ENCODE measurements at regions not wholly inside any gene's neighbourhood (a gene's known extent, or its start where the extent isn't known, plus 50 kb on each side); places are given as distances from the start of the nearest gene placed in this dataset.

DNA sequence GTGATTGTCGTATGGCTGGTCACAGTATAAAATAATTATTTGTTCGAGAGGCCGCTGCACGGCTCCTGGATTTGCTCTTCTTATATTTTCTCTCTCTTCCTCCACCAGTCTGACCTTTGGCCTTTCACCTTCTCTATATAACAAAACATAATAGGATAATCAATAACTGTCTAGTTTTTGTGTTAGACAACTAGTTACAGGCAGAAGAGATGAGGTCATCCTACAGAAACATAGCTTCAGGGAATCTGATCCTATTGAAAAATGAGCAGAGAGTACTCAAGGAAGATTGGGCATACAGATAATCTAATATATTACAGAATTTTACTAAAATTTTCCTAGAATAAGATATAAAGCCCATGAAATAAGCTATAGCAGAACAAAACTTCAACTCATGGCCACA lies 731.3 kb upstream of the SLC39A10 start:
- 63% methylated on average over 4 of the region's 4 CpGs for WGBS (ENCODE audit: insufficient coverage, insufficient replicate concordance, low lambda C conversion rate, missing lambda C conversion rate)
- Histone ChIP-seq H3K4me1 (ENCODE audit: control insufficient read depth, insufficient read depth, low read length) (no peaks in the 10 kb centered on the region), H3K27me3 (replicated peaks in 1 of 2; ENCODE audit: control insufficient read depth in 2 of 2, insufficient read depth in 2 of 2, low read length in 1 of 2) (no peaks in the 10 kb centered on the region), H3K4me2 (ENCODE audit: control insufficient read depth, insufficient read depth) (no peak overlapping the region), H3K9ac (ENCODE audit: control insufficient read depth, insufficient read depth, low read length) (no peak overlapping the region), H4K20me1 (ENCODE audit: control insufficient read depth, insufficient read depth) (no peaks in the 10 kb centered on the region), H3K9me3 (replicated peaks; ENCODE audit: control insufficient read depth, insufficient read depth, low read length) (no peaks in the 10 kb centered on the region), H3K36me3 (ENCODE audit: control insufficient read depth in 2 of 2, insufficient read depth in 2 of 2, low read length in 1 of 2) (no peaks in the 10 kb centered on the region), H3K4me3 (no peak overlapping the region), H2AFZ (ENCODE audit: control insufficient read depth, low read depth, low read length) (no peak overlapping the region), H3K79me2 (ENCODE audit: control insufficient read depth, insufficient read depth, low read length) (no peaks in the 10 kb centered on the region), H3K27ac (ENCODE audit: control insufficient read depth, insufficient read depth) (no peak overlapping the region)
- ChIA-PET RAD21 (ENCODE audit: unreplicated experiment) (no interaction called here), SMC1A (ENCODE audit: uncharacterized antibody, unreplicated experiment) (interaction anchor here (0.8 to 0.9 kb wide), 2 partner anchors 9 to 37 kb away, joined by 3 read pairs; no protein-coding TSS in a partner anchor), POLR2A (no interaction called here), CTCF (no interaction called here)
- DNase-seq (ENCODE audit: low read depth, low spot score) (no peak), FAIRE-seq (no peak), ATAC-seq (no peak)
- intact Hi-C loops (cut with micrococcal nuclease; ENCODE audit: unreplicated experiment) (no loop called here), in situ Hi-C loops (cut with MboI) (no loop called here)
- no TSS peak for BruUV-seq (replicated peaks)
- TF ChIP-seq RAD21 (IDR thresholded peaks at IDR 0.05; ENCODE audit: insufficient read depth, low read depth, low read length) (no peak), IRF4 (IDR thresholded peaks at IDR 0.05; ENCODE audit: low read depth, low read length) (no peak), EED (IDR thresholded peaks at IDR 0.05; ENCODE audit: low read depth) (no peak), SMARCA5 (IDR thresholded peaks at IDR 0.05) (no peak), FOXK2 (IDR thresholded peaks at IDR 0.05) (no peak), NR2F1 (conservative IDR thresholded peaks at IDR 0.05) (no peak), ZNF24 (IDR thresholded peaks at IDR 0.05) (no peak), NR2C2 (IDR thresholded peaks at IDR 0.05; ENCODE audit: borderline replicate concordance, control insufficient read depth, insufficient read length, low read depth) (no peak), ZBED1 (IDR thresholded peaks at IDR 0.05; ENCODE audit: borderline replicate concordance) (no peak), HDGF (IDR thresholded peaks at IDR 0.05) (no peak), TCF12 (IDR thresholded peaks at IDR 0.05; ENCODE audit: low read depth, low read length) (no peak), ESRRA (IDR thresholded peaks at IDR 0.05; ENCODE audit: low read length) (no peak), STAT3 (IDR thresholded peaks at IDR 0.05; ENCODE audit: low read depth, low read length) (no peak), PAX8 (IDR thresholded peaks at IDR 0.05) (no peak)
- TF ChIP-seq, protein P1, sequence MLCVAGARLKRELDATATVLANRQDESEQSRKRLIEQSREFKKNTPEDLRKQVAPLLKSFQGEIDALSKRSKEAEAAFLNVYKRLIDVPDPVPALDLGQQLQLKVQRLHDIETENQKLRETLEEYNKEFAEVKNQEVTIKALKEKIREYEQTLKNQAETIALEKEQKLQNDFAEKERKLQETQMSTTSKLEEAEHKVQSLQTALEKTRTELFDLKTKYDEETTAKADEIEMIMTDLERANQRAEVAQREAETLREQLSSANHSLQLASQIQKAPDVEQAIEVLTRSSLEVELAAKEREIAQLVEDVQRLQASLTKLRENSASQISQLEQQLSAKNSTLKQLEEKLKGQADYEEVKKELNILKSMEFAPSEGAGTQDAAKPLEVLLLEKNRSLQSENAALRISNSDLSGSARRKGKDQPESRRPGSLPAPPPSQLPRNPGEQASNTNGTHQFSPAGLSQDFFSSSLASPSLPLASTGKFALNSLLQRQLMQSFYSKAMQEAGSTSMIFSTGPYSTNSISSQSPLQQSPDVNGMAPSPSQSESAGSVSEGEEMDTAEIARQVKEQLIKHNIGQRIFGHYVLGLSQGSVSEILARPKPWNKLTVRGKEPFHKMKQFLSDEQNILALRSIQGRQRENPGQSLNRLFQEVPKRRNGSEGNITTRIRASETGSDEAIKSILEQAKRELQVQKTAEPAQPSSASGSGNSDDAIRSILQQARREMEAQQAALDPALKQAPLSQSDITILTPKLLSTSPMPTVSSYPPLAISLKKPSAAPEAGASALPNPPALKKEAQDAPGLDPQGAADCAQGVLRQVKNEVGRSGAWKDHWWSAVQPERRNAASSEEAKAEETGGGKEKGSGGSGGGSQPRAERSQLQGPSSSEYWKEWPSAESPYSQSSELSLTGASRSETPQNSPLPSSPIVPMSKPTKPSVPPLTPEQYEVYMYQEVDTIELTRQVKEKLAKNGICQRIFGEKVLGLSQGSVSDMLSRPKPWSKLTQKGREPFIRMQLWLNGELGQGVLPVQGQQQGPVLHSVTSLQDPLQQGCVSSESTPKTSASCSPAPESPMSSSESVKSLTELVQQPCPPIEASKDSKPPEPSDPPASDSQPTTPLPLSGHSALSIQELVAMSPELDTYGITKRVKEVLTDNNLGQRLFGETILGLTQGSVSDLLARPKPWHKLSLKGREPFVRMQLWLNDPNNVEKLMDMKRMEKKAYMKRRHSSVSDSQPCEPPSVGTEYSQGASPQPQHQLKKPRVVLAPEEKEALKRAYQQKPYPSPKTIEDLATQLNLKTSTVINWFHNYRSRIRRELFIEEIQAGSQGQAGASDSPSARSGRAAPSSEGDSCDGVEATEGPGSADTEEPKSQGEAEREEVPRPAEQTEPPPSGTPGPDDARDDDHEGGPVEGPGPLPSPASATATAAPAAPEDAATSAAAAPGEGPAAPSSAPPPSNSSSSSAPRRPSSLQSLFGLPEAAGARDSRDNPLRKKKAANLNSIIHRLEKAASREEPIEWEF (IDR thresholded peaks at IDR 0.05; ENCODE audit: insufficient replicate concordance, low read depth, low read length): no peak
- TF ChIP-seq, protein P2, sequence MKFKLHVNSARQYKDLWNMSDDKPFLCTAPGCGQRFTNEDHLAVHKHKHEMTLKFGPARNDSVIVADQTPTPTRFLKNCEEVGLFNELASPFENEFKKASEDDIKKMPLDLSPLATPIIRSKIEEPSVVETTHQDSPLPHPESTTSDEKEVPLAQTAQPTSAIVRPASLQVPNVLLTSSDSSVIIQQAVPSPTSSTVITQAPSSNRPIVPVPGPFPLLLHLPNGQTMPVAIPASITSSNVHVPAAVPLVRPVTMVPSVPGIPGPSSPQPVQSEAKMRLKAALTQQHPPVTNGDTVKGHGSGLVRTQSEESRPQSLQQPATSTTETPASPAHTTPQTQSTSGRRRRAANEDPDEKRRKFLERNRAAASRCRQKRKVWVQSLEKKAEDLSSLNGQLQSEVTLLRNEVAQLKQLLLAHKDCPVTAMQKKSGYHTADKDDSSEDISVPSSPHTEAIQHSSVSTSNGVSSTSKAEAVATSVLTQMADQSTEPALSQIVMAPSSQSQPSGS (IDR thresholded peaks at IDR 0.05; ENCODE audit: low read length): no peak
- TF ChIP-seq, protein P3, sequence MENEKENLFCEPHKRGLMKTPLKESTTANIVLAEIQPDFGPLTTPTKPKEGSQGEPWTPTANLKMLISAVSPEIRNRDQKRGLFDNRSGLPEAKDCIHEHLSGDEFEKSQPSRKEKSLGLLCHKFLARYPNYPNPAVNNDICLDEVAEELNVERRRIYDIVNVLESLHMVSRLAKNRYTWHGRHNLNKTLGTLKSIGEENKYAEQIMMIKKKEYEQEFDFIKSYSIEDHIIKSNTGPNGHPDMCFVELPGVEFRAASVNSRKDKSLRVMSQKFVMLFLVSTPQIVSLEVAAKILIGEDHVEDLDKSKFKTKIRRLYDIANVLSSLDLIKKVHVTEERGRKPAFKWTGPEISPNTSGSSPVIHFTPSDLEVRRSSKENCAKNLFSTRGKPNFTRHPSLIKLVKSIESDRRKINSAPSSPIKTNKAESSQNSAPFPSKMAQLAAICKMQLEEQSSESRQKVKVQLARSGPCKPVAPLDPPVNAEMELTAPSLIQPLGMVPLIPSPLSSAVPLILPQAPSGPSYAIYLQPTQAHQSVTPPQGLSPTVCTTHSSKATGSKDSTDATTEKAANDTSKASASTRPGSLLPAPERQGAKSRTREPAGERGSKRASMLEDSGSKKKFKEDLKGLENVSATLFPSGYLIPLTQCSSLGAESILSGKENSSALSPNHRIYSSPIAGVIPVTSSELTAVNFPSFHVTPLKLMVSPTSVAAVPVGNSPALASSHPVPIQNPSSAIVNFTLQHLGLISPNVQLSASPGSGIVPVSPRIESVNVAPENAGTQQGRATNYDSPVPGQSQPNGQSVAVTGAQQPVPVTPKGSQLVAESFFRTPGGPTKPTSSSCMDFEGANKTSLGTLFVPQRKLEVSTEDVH (IDR thresholded peaks at IDR 0.05; ENCODE audit: low read depth, partially characterized antibody): no peak

Data from GM12878 (cell line).